Caco-2 (cell line): ENCODE measurements at regions not wholly inside any gene's neighbourhood (a gene's known extent, or its start where the extent isn't known, plus 50 kb on each side); places are given as distances from the start of the nearest gene placed in this dataset.

Source experiments
- BruUV-seq: library from RNA; stranded (reverse); fragments of 400-500 nt; replicated peaks from 2 replicates; lab custom pipeline; 2021; lab: Mats Ljungman, UMichigan
- CTCF ChIA-PET: fragments of 300-600 bp; sonication (Branson Sonifier 250); formaldehyde crosslinking; loops from one replicate; lab custom pipeline; 2022; ENCODE audit warnings: antibody characterized with exemption; lab: Charles Lee
- POLR2A ChIA-PET: fragments of 300-600 bp; sonication (Branson Sonifier 250); formaldehyde crosslinking; loops from one replicate; lab custom pipeline; 2022; ENCODE audit warnings: antibody characterized with exemption; lab: Charles Lee
- DNase-seq, 2 experiments: peaks; one replicate each; pipeline versions ENCODE4 v3.0.0 to v3.0.0-alpha.2; 2020 to 2022
- H3K27me3 ChIP-seq: replicated peaks from 2 replicates; pipeline ENCODE4 v1.6.0; 2011; ENCODE audit warnings: low read length; ENCODE audit not compliant: control insufficient read depth, insufficient read depth
- H3K36me3 ChIP-seq: 2 replicates; pipeline ENCODE4 v1.5.1; 2011; ENCODE audit warnings: low read length; ENCODE audit not compliant: control insufficient read depth, insufficient read depth
- H3K4me1 ChIP-seq: fragments of 250-450 bp; sonication (Bioruptor Pico); 2 replicates; pipeline ENCODE4 v1.5.1; 2020; ENCODE audit warnings: mild to moderate bottlenecking
- H3K4me3 ChIP-seq: 2 replicates; pipeline ENCODE4 v1.5.1; 2011; ENCODE audit warnings: low read depth, mild to moderate bottlenecking, control low read depth, low read length
- H3K9me3 ChIP-seq: fragments of 250-450 bp; sonication (Bioruptor Pico); 2 replicates; pipeline ENCODE4 v1.5.1; 2020; ENCODE audit warnings: mild to moderate bottlenecking, moderate library complexity
- H3K27ac Mint-ChIP-seq: one replicate; pipeline ENCODE4 v1.8.0; 2022; ENCODE audit warnings: mixed read lengths; ENCODE audit not compliant: unreplicated experiment
- H3K27me3 Mint-ChIP-seq: one replicate; pipeline ENCODE4 v1.8.0; 2022; ENCODE audit warnings: mixed read lengths; ENCODE audit not compliant: insufficient read depth, unreplicated experiment
- H3K36me3 Mint-ChIP-seq: one replicate; pipeline ENCODE4 v1.8.0; 2022; ENCODE audit warnings: mild to moderate bottlenecking, mixed read lengths; ENCODE audit not compliant: insufficient read depth, unreplicated experiment
- H3K4me1 Mint-ChIP-seq: one replicate; pipeline ENCODE4 v1.8.0; 2022; ENCODE audit warnings: low read depth, mixed read lengths; ENCODE audit not compliant: unreplicated experiment
- H3K4me3 Mint-ChIP-seq: one replicate; pipeline ENCODE4 v1.8.0; 2022; ENCODE audit warnings: mild to moderate bottlenecking, moderate library complexity, mixed read lengths; ENCODE audit not compliant: unreplicated experiment
- H3K9me3 Mint-ChIP-seq: one replicate; pipeline ENCODE4 v1.8.0; 2022; ENCODE audit warnings: mixed read lengths; ENCODE audit not compliant: unreplicated experiment
- intact Hi-C: fragments of 100-400 bp; cut with micrococcal nuclease; formaldehyde crosslinking; loops from one replicate; pipeline ENCODE4 v1.10.0; 2022; ENCODE audit not compliant: unreplicated experiment
- TF ChIP-seq, protein P1 (sequence below), 2 experiments: fragments of 200-600 bp in 1 of 2; IDR thresholded peaks; 1 replicate in 1 of 2; 2 replicates in 1 of 2; pipeline versions ENCODE4 v1.5.1 to v1.8.0; 2011 to 2022; ENCODE audit warnings: antibody characterized with exemption in 1 of 2, control low read depth in 1 of 2, inconsistent platforms in 1 of 2, low read depth in 1 of 2, low read length in 1 of 2, mild to moderate bottlenecking in 1 of 2, moderate library complexity in 1 of 2; ENCODE audit not compliant: insufficient read depth in 1 of 2, severe bottlenecking in 1 of 2, unreplicated experiment in 1 of 2

DNA sequence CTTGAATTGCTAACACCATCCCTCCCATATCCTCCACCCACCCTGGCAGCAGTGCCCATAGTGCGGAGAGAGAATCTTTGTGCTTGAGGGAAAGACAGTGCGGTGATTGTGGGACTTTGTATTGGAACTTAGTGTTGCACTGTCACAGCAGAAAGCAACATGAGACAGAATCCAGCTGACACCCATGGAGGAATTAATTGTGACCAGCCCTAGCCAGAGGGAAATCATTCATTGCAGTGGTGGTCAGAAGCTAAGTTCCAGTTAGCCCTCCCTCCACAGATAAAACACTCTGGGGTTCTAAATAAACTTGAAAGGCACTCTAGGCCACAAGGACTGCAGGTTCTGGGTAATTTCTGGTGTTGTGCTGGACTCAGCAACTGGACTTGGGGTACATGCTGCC, 1002.6 kb downstream of the TMTC2 start:
- Mint-ChIP-seq H3K27me3 (no peaks in the 10 kb centered on the region), H3K27ac (no peak overlapping the region), H3K9me3 (peaks cover 25% of the 10 kb centered on the region), H3K36me3 (no peaks in the 10 kb centered on the region), H3K4me3 (no peak overlapping the region), H3K4me1 (no peaks in the 10 kb centered on the region)
- TF ChIP-seq, protein P1, sequence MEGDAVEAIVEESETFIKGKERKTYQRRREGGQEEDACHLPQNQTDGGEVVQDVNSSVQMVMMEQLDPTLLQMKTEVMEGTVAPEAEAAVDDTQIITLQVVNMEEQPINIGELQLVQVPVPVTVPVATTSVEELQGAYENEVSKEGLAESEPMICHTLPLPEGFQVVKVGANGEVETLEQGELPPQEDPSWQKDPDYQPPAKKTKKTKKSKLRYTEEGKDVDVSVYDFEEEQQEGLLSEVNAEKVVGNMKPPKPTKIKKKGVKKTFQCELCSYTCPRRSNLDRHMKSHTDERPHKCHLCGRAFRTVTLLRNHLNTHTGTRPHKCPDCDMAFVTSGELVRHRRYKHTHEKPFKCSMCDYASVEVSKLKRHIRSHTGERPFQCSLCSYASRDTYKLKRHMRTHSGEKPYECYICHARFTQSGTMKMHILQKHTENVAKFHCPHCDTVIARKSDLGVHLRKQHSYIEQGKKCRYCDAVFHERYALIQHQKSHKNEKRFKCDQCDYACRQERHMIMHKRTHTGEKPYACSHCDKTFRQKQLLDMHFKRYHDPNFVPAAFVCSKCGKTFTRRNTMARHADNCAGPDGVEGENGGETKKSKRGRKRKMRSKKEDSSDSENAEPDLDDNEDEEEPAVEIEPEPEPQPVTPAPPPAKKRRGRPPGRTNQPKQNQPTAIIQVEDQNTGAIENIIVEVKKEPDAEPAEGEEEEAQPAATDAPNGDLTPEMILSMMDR (IDR thresholded peaks at IDR 0.05; ENCODE audit: insufficient read depth in 1 of 2, low read depth in 1 of 2, low read length in 1 of 2, severe bottlenecking in 1 of 2, unreplicated experiment in 1 of 2): no peak
- no TSS peak for BruUV-seq
- Histone ChIP-seq H3K36me3 (no peaks in the 10 kb centered on the region), H3K4me3 (no peak overlapping the region), H3K27me3 (no peaks in the 10 kb centered on the region), H3K9me3 (no peaks in the 10 kb centered on the region; the same call in 1 of the 2 replicates), H3K4me1 (no peaks in the 10 kb centered on the region)
- no peak for DNase-seq
- ChIA-PET POLR2A (no interaction called here), CTCF (no interaction called here)
- intact Hi-C loops: no loop called here

DNA sequence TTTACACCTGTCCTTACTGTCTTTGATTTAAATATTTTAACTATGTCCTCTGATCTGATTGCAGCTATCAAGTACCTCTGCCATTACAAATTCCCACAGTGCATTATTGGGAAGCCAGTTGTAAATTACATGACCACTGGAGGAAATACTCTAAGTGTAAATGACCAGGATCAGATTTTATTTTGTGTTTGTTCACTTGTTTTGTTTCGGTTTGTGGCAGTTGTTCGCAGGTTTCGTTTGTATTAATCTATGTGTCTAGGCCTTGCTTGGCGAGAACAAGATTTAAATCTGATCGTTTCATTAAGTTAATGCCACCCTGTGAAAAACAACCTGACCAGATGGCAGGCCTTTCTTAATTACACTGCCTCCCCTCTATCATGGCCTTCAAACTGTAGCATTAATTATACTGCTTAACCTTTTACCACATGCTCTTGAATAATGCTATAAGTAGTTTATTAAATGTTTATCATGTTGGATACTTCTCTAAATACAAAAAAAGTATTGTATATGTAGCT, 990.1 kb downstream of the TMTC2 start:
- H3K27ac Mint-ChIP-seq: no peak overlapping the region
- ChIA-PET CTCF (no interaction called here), POLR2A (no interaction called here)
- TF ChIP-seq, protein P1 (IDR thresholded peaks at IDR 0.05; ENCODE audit: insufficient read depth in 1 of 2, low read depth in 1 of 2, low read length in 1 of 2, severe bottlenecking in 1 of 2, unreplicated experiment in 1 of 2): no peak
- no peaks in the 10 kb centered on the region for H3K4me1 ChIP-seq
- no peaks in the 10 kb centered on the region for H3K4me1 Mint-ChIP-seq
- no peaks in the 10 kb centered on the region for H3K27me3 ChIP-seq
- intact Hi-C loops: no loop called here
- H3K9me3 Mint-ChIP-seq: no peaks in the 10 kb centered on the region
- no peak overlapping the region for H3K4me3 Mint-ChIP-seq
- no TSS peak for BruUV-seq
- H3K36me3 Mint-ChIP-seq: no peaks in the 10 kb centered on the region
- no peaks in the 10 kb centered on the region for H3K27me3 Mint-ChIP-seq
- no peak overlapping the region for H3K4me3 ChIP-seq
- no peak for DNase-seq
- H3K36me3 ChIP-seq: no peaks in the 10 kb centered on the region
- no peaks in the 10 kb centered on the region for H3K9me3 ChIP-seq

DNA sequence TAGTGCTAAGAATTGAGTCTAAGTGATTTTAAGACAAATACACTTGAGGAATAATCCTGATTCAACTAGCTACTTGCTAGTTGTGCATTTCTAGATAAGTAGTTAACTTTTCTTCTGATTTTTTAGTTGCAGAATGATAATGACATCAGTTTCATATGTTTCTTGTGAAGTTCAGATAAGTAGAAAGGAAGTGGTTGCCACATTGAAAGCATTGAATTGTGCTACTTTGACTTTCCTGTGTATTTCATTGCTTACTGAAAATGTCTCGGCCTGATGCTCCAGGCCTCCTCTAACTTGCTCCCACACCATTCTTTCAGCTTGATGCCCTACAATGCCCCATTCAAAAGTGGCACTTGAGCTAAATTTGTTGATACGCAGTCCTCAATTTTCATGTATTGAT, 980.0 kb downstream of the TMTC2 start:
- no peak overlapping the region for H3K4me3 ChIP-seq
- H3K9me3 Mint-ChIP-seq: no peaks in the 10 kb centered on the region
- H3K9me3 ChIP-seq: no peaks in the 10 kb centered on the region
- POLR2A ChIA-PET: no interaction called here
- H3K27ac Mint-ChIP-seq: no peak overlapping the region
- no peaks in the 10 kb centered on the region for H3K4me1 Mint-ChIP-seq
- no peaks in the 10 kb centered on the region for H3K27me3 Mint-ChIP-seq
- intact Hi-C loops: no loop called here
- no peaks in the 10 kb centered on the region for H3K36me3 ChIP-seq
- no peak overlapping the region for H3K4me3 Mint-ChIP-seq
- no peaks in the 10 kb centered on the region for H3K36me3 Mint-ChIP-seq
- TF ChIP-seq, protein P1 (IDR thresholded peaks at IDR 0.05; ENCODE audit: insufficient read depth in 1 of 2, low read depth in 1 of 2, low read length in 1 of 2, severe bottlenecking in 1 of 2, unreplicated experiment in 1 of 2): no peak
- CTCF ChIA-PET: no interaction called here
- DNase-seq: no peak
- H3K27me3 ChIP-seq: no peaks in the 10 kb centered on the region
- no TSS peak for BruUV-seq
- no peaks in the 10 kb centered on the region for H3K4me1 ChIP-seq
